Transverse colon (tissue), 4 donors: ENCODE measurements at regions not wholly inside any gene's neighbourhood (a gene's known extent, or its start where the extent isn't known, plus 50 kb on each side); places are given as distances from the start of the nearest gene placed in this dataset.

Experiments used
- DNase-seq: peaks from one replicate; pipeline ENCODE4 v3.0.0-alpha.2; 2019
- H3K27ac ChIP-seq, 4 donors: fragments of 200-600 bp; sonication (generic); 2 replicates each; pipeline ENCODE4 v1.5.1; 2016 to 2018; ENCODE audit warnings: inconsistent platforms in 4 of 4
- H3K27me3 ChIP-seq: fragments of 200-600 bp; sonication (generic); 2 replicates; pipeline ENCODE4 v1.5.1; 2017; ENCODE audit warnings: inconsistent platforms
- H3K36me3 ChIP-seq, 4 donors: fragments of 200-600 bp; sonication (generic); 2 replicates each; pipeline ENCODE4 v1.5.1; 2017 to 2019; ENCODE audit warnings: inconsistent platforms in 4 of 4
- H3K4me1 ChIP-seq, 4 donors: fragments of 200-600 bp; sonication (generic); 2 replicates each; pipeline ENCODE4 v1.5.1; 2017 to 2020; ENCODE audit warnings: inconsistent platforms in 4 of 4
- H3K4me3 ChIP-seq, 4 donors: fragments of 200-600 bp; sonication (generic); 1 replicate in 1 of 4; 2 replicates in 3 of 4; pipeline versions ENCODE4 v1.5.1 to v1.6.1; 2017 to 2019; ENCODE audit warnings: inconsistent platforms in 4 of 4
- H3K9me3 ChIP-seq, 2 donors: fragments of 200-600 bp; sonication (generic); 2 replicates each; pipeline ENCODE4 v1.5.1; 2017 to 2019; ENCODE audit warnings: inconsistent platforms in 2 of 2
- EP300 ChIP-seq: sonication (generic); formaldehyde crosslinking; IDR thresholded peaks from one replicate; pipeline ENCODE4 v1.6.1; 2017; ENCODE audit warnings: antibody characterized with exemption, low read depth
- POLR2A ChIP-seq: fragments of 450-650 bp; IDR thresholded peaks from one replicate; pipeline ENCODE4 v1.6.1; 2016; ENCODE audit warnings: antibody characterized with exemption, mild to moderate bottlenecking, moderate library complexity
- POLR2AphosphoS5 ChIP-seq, 3 donors: sonication (generic); formaldehyde crosslinking; IDR thresholded peaks; one replicate each; pipeline ENCODE4 v1.6.1; 2016; ENCODE audit warnings: antibody characterized with exemption in 3 of 3
- WGBS, 2 donors: methylation state at CpG; one replicate each; pipeline ENCODE4 v1.1.5; 2018; ENCODE audit warnings: low coverage in 1 of 2; 5-methylcytosine and 5-hydroxymethylcytosine counted together
- in situ Hi-C, 4 donors: fragments of 200-750 bp; cut with MboI; loops; one replicate each; pipeline versions ENCODE4 v1.15.0 to v1.15.1; 2017; ENCODE audit warnings: low sequenced_read_pairs in 3 of 4, low pct_ligation_motif_present in 1 of 4, low pct_unique_long_range_greater_than_20kb in 1 of 4
- intact Hi-C: fragments of 100-400 bp; cut with DNase I; formaldehyde crosslinking; loops from one replicate; pipeline ENCODE4 v1.15.1; 2023; ENCODE audit warnings: low total_unique reads
- TF ChIP-seq, protein P1 (sequence below), 5 experiments: fragments of 200-600 bp in 3 of 5; fragments of 450-650 bp in 2 of 5; sonication (generic) in 3 of 5; IDR thresholded peaks; 1 replicate in 2 of 5; 2 replicates in 3 of 5; pipeline ENCODE4 v1.5.1; 2016 to 2017; ENCODE audit warnings: antibody characterized with exemption in 5 of 5, inconsistent platforms in 3 of 5, mild to moderate bottlenecking in 2 of 5, moderate library complexity in 1 of 5

DNA sequence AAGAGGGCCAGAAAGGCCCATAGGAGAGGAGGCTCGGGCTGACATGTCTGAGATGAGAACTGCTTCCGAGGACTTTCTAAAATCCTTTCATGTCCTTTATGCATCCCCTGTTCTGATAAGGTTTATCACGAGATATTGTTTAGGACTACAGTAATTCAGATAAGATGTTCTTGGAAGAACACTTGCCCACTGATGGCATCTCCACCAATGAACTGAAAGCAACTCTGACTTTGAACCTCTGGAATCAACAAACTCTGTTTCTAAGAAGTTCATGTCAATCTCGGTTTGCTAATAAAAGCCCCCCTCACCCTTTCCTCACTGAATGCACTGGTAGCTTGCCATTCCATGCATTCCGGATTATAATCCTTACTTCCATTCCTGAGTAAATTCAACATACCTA lies 90.9 kb downstream of the FGF9 start:
- no peak for DNase-seq
- H3K4me3 ChIP-seq, result no peak overlapping the region
- TF ChIP-seq EP300, result no peak
- TF ChIP-seq POLR2A, result no peak
- TF ChIP-seq, protein P1, sequence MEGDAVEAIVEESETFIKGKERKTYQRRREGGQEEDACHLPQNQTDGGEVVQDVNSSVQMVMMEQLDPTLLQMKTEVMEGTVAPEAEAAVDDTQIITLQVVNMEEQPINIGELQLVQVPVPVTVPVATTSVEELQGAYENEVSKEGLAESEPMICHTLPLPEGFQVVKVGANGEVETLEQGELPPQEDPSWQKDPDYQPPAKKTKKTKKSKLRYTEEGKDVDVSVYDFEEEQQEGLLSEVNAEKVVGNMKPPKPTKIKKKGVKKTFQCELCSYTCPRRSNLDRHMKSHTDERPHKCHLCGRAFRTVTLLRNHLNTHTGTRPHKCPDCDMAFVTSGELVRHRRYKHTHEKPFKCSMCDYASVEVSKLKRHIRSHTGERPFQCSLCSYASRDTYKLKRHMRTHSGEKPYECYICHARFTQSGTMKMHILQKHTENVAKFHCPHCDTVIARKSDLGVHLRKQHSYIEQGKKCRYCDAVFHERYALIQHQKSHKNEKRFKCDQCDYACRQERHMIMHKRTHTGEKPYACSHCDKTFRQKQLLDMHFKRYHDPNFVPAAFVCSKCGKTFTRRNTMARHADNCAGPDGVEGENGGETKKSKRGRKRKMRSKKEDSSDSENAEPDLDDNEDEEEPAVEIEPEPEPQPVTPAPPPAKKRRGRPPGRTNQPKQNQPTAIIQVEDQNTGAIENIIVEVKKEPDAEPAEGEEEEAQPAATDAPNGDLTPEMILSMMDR (IDR thresholded peaks at IDR 0.05), result no peak
- TF ChIP-seq POLR2AphosphoS5 (IDR thresholded peaks at IDR 0.05), result no peak
- WGBS, 2 donors, result 20 to 78% methylated on average over 1 to 5 of the region's 5 CpGs
- no peak overlapping the region for H3K27ac ChIP-seq
- in situ Hi-C loops, result no loop called here
- no peaks in the 10 kb centered on the region for H3K9me3 ChIP-seq
- no peaks in the 10 kb centered on the region for H3K27me3 ChIP-seq
- H3K36me3 ChIP-seq, result no peaks in the 10 kb centered on the region
- intact Hi-C loops, result no loop called here
- H3K4me1 ChIP-seq, result no peaks in the 10 kb centered on the region

DNA sequence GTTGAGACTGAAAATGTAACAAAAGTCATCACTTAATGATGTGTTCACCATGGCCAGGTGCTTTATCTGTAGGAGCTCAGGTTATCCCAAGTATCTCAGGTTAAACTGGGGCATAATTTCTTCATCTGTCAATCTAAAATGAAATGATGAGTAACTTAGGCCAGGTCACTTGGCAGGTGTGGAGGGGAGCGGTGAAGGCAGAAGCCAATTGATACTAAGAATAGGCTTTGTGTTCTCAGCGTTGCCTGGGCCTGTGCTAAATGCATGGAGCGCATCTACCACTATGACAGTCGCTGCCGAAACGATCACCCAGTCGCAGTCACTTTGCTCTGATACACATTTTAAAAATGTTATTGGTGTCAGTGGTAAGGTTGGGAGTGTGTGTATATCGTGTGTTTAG lies 91.6 kb downstream of the FGF9 start:
- H3K36me3 ChIP-seq, result no peaks in the 10 kb centered on the region
- intact Hi-C loops (no loop called here), in situ Hi-C loops (no loop called here)
- no peak overlapping the region for H3K27ac ChIP-seq
- no peaks in the 10 kb centered on the region for H3K27me3 ChIP-seq
- DNase-seq, result no peak
- H3K4me3 ChIP-seq, result no peak overlapping the region
- H3K4me1 ChIP-seq, result no peaks in the 10 kb centered on the region
- WGBS, 2 donors, result 72 to 95% methylated on average over 2 to 8 of the region's 8 CpGs
- TF ChIP-seq EP300 (no peak), POLR2AphosphoS5 (IDR thresholded peaks at IDR 0.05) (no peak), POLR2A (no peak)
- TF ChIP-seq, protein P1 (IDR thresholded peaks at IDR 0.05), result no peak
- H3K9me3 ChIP-seq, result no peaks in the 10 kb centered on the region

DNA sequence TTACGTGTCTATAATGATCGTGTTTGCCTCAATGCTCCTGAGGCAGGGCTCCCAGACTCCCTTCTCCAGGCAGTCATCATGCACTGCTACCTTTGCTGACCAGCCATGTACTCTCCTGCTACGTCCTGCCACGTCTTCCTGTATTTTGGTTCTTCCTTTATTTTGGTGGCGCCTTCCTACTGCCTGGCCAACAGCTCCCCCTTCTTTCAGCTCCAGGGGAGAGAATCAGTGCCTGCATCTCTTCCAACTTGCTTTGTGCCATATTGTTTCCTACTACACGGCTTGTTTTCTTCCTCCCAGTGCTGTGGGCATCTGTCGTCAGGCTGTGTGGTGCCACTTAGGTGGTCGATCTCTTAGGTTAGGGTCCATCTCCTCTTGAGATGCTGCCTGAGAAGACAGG lies 96.2 kb downstream of the FGF9 start:
- no peak overlapping the region for H3K4me3 ChIP-seq
- DNase-seq, result no peak
- in situ Hi-C loops, result no loop called here
- no peak for TF ChIP-seq POLR2A
- 82 to 88% methylated on average over 5 to 8 of the region's 8 CpGs for WGBS, 2 donors
- H3K9me3 ChIP-seq, result peaks cover 0 to 8% of the 10 kb centered on the region in 2 donors
- H3K36me3 ChIP-seq, result no peaks in the 10 kb centered on the region
- no peak overlapping the region for H3K27ac ChIP-seq
- no peaks in the 10 kb centered on the region for H3K27me3 ChIP-seq
- H3K4me1 ChIP-seq, result no peaks in the 10 kb centered on the region
- intact Hi-C loops, result no loop called here

DNA sequence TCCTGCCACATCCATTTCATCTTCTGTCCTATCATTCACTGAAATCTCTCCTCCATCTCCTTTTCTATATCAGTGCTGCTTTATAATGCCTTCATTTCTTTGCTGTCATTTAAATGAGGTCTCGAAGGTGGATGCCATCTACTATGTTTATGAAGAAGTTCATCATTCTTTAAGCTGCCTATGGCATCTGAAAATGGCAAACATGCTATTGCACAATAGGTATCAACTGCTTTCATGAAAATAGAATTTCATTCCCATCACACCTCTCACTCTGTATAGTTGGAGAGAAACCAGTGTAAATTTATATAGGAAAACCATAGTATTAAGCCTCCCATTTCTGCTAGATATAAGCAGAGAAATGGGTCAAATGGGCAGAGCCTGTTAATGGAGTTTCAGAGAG lies 100.2 kb downstream of the FGF9 start:
- TF ChIP-seq POLR2A, result no peak
- no peak for TF ChIP-seq EP300
- TF ChIP-seq, protein P1 (IDR thresholded peaks at IDR 0.05), result no peak
- no peak for TF ChIP-seq POLR2AphosphoS5 (IDR thresholded peaks at IDR 0.05)
- Histone ChIP-seq H3K9me3 (peaks cover 0 to 8% of the 10 kb centered on the region in 2 donors), H3K4me1 (no peaks in the 10 kb centered on the region), H3K36me3 (no peaks in the 10 kb centered on the region), H3K27me3 (no peaks in the 10 kb centered on the region), H3K27ac (no peak overlapping the region), H3K4me3 (no peak overlapping the region)
- WGBS, 2 donors, result 80 to 81% methylated on average over 1 of the region's 1 CpG
- intact Hi-C loops (no loop called here), in situ Hi-C loops (no loop called here)
- DNase-seq, result no peak

DNA sequence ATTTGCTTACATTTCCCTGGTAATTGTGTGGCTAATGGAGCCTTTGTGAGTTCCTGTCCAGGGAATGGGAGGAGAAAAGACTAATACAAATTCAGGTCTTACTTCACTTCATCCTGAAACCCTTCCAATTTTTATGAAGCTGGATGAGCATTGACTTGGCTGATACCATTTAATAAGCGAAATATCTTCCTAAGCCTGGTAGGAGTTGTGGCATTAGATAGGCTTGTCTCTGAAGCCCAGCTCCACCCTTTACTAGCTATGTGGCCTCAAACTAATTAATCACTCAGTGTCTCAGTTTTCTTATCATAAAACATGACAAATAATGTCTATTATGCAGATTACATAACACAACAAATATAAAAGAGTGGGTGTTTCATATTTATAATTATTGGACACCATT lies 106.3 kb downstream of the FGF9 start:
- Histone ChIP-seq H3K27ac (no peak overlapping the region), H3K27me3 (no peaks in the 10 kb centered on the region), H3K36me3 (no peaks in the 10 kb centered on the region), H3K4me1 (no peaks in the 10 kb centered on the region), H3K9me3 (peaks cover 0 to 2% of the 10 kb centered on the region in 2 donors), H3K4me3 (no peak overlapping the region)
- no peak for TF ChIP-seq POLR2A
- no peak for TF ChIP-seq EP300
- TF ChIP-seq POLR2AphosphoS5 (IDR thresholded peaks at IDR 0.05), result no peak
- TF ChIP-seq, protein P1 (IDR thresholded peaks at IDR 0.05), result no peak
- no peak for DNase-seq
- WGBS, 2 donors, result 79% methylated on average over 1 of the region's 1 CpG; no CpG with 5 or more reads in 1 of the 2 donors
- in situ Hi-C loops (no loop called here), intact Hi-C loops (no loop called here)
